GM21619 (cell line): ENCODE measurements at regions not wholly inside any gene's neighbourhood (a gene's known extent, or its start where the extent isn't known, plus 50 kb on each side); places are given as distances from the start of the nearest gene placed in this dataset.
"Not testable (repeated sequence)": the region's sequence is repeated elsewhere in the genome, so short reads cannot be mapped to it uniquely, and the experiment has no call there.

ENCODE experiments used
- ATAC-seq: cut with Tn5 transposase; IDR thresholded peaks from one replicate; pipeline ENCODE4 v1.9.1; 2021; ENCODE audit not compliant: unreplicated experiment

GRCh38 chr12:90831712-90832111 lies 123.3 kb downstream of the CCER1 start:
- ATAC-seq, result no peak

DNA sequence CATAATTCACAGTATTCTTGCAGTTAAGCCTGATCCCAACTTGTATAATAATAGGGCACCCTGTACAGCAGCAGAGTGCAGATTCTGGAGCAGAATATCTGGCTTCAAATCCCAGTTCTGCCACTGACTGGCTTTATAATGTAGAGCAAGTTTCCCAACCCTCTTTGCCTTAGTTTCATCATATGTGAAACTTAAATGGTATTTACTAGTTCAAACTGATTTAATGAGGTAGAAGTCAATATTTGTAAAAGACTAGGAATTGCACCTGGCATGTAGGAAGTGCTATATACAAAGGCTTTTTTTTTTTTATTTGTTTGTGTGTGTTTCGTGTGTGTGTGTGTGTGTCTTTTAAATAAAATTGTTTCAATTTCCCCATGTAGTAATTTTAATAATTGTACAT lies 125.9 kb downstream of the CCER1 start:
- ATAC-seq, result no peak

- ATAC-seq, result no peak
These were observed 126.4 kb downstream of the CCER1 start for GRCh38 chr12:90828621-90829020.

DNA sequence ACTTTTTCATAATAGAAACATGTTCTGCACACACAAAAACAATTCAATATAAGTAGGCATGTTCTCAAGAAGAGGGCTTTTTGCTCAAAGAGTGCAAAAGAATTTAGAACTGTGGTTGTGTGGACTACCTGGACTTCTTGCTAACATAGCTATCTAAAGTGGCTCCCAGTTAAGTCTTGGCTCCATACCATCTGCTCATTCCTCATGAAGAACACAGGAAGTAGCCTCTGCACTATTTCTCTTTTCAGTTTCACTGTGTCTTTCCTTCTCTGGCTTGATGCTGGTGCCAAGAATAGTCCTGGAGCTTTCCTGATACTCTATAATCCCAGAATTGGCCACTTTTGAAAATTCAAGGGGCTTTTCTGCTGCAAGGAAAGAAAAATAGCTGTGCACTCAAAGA lies 127.4 kb downstream of the CCER1 start:
- no peak for ATAC-seq

DNA sequence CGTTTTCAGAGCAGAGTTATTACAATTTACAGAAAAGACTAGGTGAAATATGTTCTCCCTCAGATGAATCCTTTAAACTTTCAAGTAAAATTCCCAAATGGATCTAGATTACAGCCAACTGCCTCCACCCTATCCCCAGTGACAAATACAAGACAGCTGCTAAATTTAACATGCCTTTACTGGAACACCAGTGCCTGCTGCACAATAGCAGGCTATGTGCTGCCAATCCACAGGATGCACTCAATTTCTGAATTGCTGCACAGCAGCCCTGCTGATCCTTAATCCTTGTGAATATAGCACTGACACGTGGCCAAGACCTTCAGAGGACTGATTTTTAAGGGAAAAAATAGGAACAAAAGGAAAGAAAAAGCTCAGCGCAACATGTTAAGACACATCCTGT lies 128.9 kb downstream of the CCER1 start:
- ATAC-seq, result no peak

DNA sequence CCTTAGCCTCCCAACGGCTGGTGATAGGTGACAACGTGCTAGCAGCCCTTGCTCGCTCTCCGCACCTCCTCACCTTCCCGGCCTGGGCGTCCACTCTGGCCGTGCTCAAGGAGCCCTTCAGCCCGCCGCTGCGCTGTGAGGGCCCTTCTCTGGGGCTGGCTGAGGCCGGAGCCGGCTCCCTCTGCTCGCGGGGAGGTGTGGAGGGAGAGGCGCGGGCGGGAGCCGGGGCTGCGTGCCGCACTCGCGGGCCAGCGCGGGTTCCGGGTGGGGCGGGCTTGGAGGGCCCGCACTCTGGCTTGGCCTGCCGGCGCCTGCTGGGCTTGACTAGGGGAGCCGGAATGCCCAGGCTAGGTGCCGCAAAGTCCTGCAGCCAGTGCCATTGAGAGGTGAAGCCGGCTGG lies 131.1 kb downstream of the CCER1 start:
- ATAC-seq, result no peak

- no peak for ATAC-seq
These were observed 135.3 kb downstream of the CCER1 start for GRCh38 chr12:90819709-90820108.

- no peak for ATAC-seq
These were observed 138.5 kb downstream of the CCER1 start for GRCh38 chr12:90816353-90817089.

DNA sequence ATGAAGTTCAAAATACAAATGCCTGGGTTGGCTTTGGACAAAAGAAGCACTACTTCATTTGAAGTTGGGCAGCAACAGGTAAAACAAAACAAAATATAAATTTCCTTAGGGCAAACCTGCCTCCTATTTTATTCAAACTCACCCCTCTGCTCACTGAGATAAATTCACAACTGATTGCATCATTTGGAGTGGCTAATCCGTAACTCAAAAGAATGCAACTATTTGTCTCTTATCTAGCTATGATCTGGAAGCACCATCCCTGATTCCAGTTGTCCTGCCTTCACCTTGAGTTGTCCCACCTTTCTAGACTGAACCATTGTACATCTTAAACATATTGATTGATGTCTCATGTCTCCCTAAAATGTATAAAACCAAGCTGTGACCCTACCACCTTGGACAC lies 145.0 kb downstream of the CCER1 start:
- ATAC-seq, result no peak

DNA sequence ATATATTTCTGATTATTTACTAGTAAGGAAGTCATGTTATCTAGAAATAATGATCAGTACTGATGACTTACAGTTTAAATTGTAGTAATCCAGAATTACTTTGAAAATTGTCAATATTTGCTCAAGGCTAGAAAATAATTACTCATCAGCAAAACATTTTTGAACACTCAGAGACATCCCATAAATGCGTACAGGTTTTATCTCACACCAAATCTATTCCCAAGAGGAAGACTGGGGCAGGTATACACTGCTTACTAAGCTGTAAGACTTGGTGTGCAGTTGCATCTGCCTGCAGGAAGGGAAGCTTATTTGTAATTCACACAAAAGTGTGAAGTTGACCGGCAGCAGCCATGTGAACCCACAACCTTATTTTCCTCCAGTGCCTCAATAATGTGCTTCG lies 146.4 kb downstream of the CCER1 start:
- no peak for ATAC-seq

- ATAC-seq, result no peak
These were observed 152.2 kb downstream of the CCER1 start for GRCh38 chr12:90802727-90803126.

DNA sequence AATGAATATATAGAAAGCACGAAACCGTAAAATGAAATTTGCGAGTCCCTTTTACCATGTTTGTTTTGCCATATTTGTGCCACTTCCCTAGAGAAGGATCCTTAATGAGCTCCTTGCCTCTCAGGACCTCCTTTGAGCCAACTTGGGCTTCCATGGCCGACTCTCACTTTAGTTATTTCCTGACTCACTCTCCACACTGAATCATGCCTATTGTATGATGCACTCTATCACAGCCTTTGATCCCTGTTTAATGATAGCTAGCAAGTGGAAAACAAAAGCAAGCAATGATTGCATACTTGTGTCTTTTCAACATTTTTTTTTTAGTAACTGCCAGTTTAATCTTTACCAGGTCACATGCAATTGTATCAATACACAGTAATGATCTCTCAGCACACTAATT lies 153.2 kb downstream of the CCER1 start:
- ATAC-seq, result no peak

DNA sequence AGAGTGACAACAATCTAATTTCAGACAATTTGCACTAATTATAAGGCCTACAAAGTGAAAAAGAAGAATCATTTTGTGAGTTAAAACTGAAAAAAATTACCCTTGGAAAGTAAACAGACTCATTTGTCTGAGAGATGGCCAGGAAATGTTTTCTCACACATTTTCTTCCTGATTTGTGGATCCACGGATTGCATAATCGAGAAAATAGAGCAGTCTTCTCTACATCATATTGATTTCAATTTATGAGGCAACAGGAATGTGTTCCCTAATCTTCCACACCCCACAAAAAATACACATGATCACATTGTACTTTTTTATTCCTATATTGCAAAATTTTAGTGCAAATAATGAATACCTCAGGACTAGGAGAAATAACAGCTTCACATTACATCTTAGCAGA lies 160.8 kb downstream of the CCER1 start:
- no peak for ATAC-seq

DNA sequence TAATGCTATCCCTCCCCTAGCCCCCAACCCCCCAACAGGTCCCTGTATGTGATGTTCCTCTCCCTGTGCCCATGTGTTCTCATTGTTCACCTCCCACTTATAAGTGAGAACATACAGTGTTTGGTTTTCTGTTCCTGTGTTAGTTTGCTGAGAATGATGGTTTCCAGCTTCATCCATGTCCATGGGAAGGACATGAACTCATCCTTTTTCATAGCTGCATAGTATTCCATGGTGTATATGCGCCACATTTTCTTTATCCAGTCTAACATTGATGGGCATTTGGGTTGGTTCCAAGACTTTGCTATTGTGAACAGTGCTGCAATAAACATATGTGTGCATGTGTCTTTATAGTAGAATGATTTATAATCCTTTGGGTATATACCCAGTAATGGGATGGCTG lies 162.3 kb downstream of the CCER1 start:
- not testable (repeated sequence) for ATAC-seq

DNA sequence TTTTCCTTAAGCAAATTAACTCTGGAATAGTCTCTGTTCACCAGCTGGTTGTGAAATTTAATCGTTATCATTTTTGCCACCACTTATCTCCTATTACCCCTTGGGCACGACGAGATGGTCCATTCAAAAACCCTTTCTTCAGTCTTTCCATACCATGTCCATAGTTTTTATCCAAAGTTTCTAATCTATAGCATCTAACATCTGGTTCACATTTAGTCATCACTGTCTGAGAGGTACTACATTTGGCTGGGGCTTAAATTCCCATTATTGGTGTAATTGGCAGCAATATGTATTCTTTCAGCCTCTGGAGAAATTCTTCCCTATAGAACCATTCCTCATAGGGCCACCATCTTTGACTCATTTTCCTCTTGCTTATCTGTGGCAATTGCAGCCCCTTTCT lies 163.5 kb downstream of the CCER1 start:
- ATAC-seq, result no peak

GRCh38 chr12:90790747-90791146 lies 164.2 kb downstream of the CCER1 start:
- ATAC-seq, result no peak

DNA sequence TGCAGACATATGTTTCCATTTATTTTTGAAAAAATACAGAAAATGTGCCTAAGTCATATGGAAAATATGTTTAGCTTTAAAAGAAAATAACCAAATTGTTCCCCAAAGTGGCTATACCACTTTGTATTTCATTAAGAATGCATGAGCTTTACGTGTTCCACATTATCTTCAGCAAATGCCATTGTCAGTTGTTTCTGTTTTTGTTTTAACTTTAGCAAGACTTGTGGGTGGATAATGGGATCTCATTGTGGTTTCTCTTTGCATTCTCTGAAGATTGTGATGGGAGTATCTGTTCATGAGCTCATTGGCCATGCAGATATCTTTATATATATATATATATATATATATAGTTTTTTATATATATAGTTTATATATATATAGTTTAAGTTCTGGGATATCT lies 181.5 kb downstream of the CCER1 start:
- no peak for ATAC-seq

GRCh38 chr12:90770861-90771260 lies 184.1 kb downstream of the CCER1 start:
- ATAC-seq, result no peak

DNA sequence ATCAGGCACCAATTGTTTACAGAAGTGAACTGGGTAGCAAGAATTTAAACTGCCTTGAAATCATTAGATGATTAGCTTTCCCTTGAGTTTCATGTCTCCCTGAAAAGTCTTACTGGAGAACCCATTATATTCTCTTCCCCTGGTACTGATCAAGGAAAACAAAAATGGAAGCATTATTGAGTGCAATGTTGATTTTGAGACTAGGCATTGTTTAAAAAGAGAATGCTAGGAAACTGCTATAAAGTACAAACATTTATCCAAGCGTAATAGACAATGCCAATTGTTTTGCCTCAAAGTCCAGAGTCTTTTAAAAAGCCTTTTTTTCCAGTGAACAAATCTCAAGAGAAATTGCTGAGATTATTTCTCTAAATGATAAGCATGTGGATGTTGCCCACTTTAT lies 197.0 kb downstream of the CCER1 start:
- no peak for ATAC-seq

- ATAC-seq, result no peak
These were observed 209.8 kb downstream of the CCER1 start for GRCh38 chr12:90745211-90745610.

DNA sequence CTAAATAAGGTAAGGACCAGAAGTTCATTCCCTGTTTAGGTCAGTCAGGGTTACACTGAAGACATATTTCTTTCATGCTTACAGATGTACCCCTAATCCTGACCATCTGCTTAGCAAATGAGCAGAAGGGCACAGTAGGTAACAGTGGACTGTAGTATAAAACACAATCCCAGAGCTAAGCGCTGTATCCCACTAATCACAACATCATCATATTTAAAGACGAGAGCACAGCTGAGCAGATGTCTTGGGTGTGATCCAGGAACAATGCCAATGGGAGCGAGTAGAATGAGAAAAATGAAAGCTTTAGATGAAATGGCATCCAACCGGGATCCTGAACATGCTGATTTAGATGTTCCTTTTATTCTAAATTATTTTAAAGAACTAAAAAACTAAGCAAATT lies 213.4 kb downstream of the CCER1 start:
- no peak for ATAC-seq

- ATAC-seq, result no peak
These were observed 225.2 kb downstream of the CCER1 start for GRCh38 chr12:90729736-90730135.

GRCh38 chr12:90712671-90713070 lies 242.3 kb downstream of the CCER1 start:
- ATAC-seq, result no peak
